ENCODE measurements at regions not wholly inside any gene's neighbourhood (a gene's known extent, or its start where the extent isn't known, plus 50 kb on each side); places are given as distances from the start of the nearest gene placed in this dataset.

- no peak for TF ChIP-seq CTCF (conservative IDR thresholded peaks at IDR 0.05; ENCODE audit: low read length)
- no peak for TF ChIP-seq EZH2phosphoT487 (IDR thresholded peaks at IDR 0.05; ENCODE audit: borderline replicate concordance)
These were observed 56.6 kb upstream of the ANK3 start for GRCh38 chr10:60446070-60446833.
